ENCODE measurements at regions not wholly inside any gene's neighbourhood (a gene's known extent, or its start where the extent isn't known, plus 50 kb on each side); places are given as distances from the start of the nearest gene placed in this dataset.

- no peak for DNase-seq (ENCODE audit: low read depth)
Measured at GRCh38 chr5:51034222-51034901, 348.9 kb upstream of the ISL1 start.

- no peak for DNase-seq (ENCODE audit: low read depth)
Measured at GRCh38 chr5:51039424-51040329, 343.6 kb upstream of the ISL1 start.

- DNase-seq (ENCODE audit: low read depth) = no peak
Measured at GRCh38 chr5:51043745-51044144, 339.5 kb upstream of the ISL1 start.

GRCh38 chr5:51047369-51047768 is 335.9 kb upstream of the ISL1 start:
- no peak for DNase-seq (ENCODE audit: low read depth)

GRCh38 chr5:51053361-51053760 is 329.9 kb upstream of the ISL1 start:
- DNase-seq (ENCODE audit: low read depth) = no peak

- no peak for DNase-seq (ENCODE audit: low read depth)
Measured at GRCh38 chr5:51060953-51061352, 322.3 kb upstream of the ISL1 start.

- no peak for DNase-seq (ENCODE audit: low read depth)
Measured at GRCh38 chr5:51072937-51073336, 310.3 kb upstream of the ISL1 start.

- no peak for DNase-seq (ENCODE audit: low read depth)
Measured at GRCh38 chr5:51082741-51083140, 300.5 kb upstream of the ISL1 start.

- no peak for DNase-seq (ENCODE audit: low read depth)
Measured at GRCh38 chr5:51091816-51092215, 291.4 kb upstream of the ISL1 start.

- no peak for DNase-seq (ENCODE audit: low read depth)
Measured at GRCh38 chr5:51095486-51095885, 287.8 kb upstream of the ISL1 start.

GRCh38 chr5:51096859-51097258 is 286.4 kb upstream of the ISL1 start:
- DNase-seq (ENCODE audit: low read depth) = no peak

- DNase-seq (ENCODE audit: low read depth) = no peak
Measured at GRCh38 chr5:51099173-51099853, 283.9 kb upstream of the ISL1 start.

GRCh38 chr5:51104556-51104955 is 278.7 kb upstream of the ISL1 start:
- no peak for DNase-seq (ENCODE audit: low read depth)

GRCh38 chr5:51109786-51110410 is 273.4 kb upstream of the ISL1 start:
- DNase-seq (ENCODE audit: low read depth) = no peak

- no peak for DNase-seq (ENCODE audit: low read depth)
Measured at GRCh38 chr5:51131266-51131665, 252.0 kb upstream of the ISL1 start.

- DNase-seq (ENCODE audit: low read depth) = no peak
Measured at GRCh38 chr5:51138164-51138563, 245.1 kb upstream of the ISL1 start.

GRCh38 chr5:51148437-51148836 is 234.8 kb upstream of the ISL1 start:
- no peak for DNase-seq (ENCODE audit: low read depth)

GRCh38 chr5:51156222-51156621 is 227.0 kb upstream of the ISL1 start:
- DNase-seq (ENCODE audit: low read depth) = no peak

- no peak for DNase-seq (ENCODE audit: low read depth)
Measured at GRCh38 chr5:51156838-51157237, 226.4 kb upstream of the ISL1 start.

GRCh38 chr5:51159164-51159563 is 224.1 kb upstream of the ISL1 start:
- no peak for DNase-seq (ENCODE audit: low read depth)

GRCh38 chr5:51159606-51160005 is 223.6 kb upstream of the ISL1 start:
- no peak for DNase-seq (ENCODE audit: low read depth)

GRCh38 chr5:51162245-51162644 is 221.0 kb upstream of the ISL1 start:
- no peak for DNase-seq (ENCODE audit: low read depth)

Data from RPMI7951 (cell line).